Chondrocyte (in vitro differentiated cells): ENCODE measurements at regions not wholly inside any gene's neighbourhood (a gene's known extent, or its start where the extent isn't known, plus 50 kb on each side); places are given as distances from the start of the nearest gene placed in this dataset.

Source experiments
- DNase-seq: peaks from one replicate; pipeline ENCODE4 v3.0.0; 2021; ENCODE audit warnings: mixed read lengths, low spot score
- H3K27ac Mint-ChIP-seq: one replicate; pipeline ENCODE4 v1.8.0; 2021; ENCODE audit warnings: mild to moderate bottlenecking, moderate library complexity, mixed read lengths; ENCODE audit not compliant: unreplicated experiment
- H3K27me3 Mint-ChIP-seq: 2 replicates; pipeline ENCODE4 v1.8.0; 2021; ENCODE audit warnings: low read depth, mixed read lengths
- H3K36me3 Mint-ChIP-seq: 2 replicates; pipeline ENCODE4 v1.8.0; 2021; ENCODE audit warnings: low read depth, mixed read lengths
- H3K4me1 Mint-ChIP-seq: 2 replicates; pipeline ENCODE4 v1.8.0; 2021; ENCODE audit warnings: low read depth, mild to moderate bottlenecking, mixed read lengths
- H3K4me3 Mint-ChIP-seq: one replicate; pipeline ENCODE4 v1.8.0; 2021; ENCODE audit warnings: mild to moderate bottlenecking, moderate library complexity, mixed read lengths; ENCODE audit not compliant: unreplicated experiment
- H3K9me3 Mint-ChIP-seq: 2 replicates; pipeline ENCODE4 v1.8.0; 2021; ENCODE audit warnings: low read depth, mixed read lengths
- CTCF ChIP-seq: fragments of 200-600 bp; sonication (generic); IDR thresholded peaks from 2 replicates; pipeline ENCODE4 v1.5.0; 2021; ENCODE audit warnings: antibody characterized with exemption, mild to moderate bottlenecking, moderate library complexity

- peaks cover 9% of the 10 kb centered on the region for H3K4me1 Mint-ChIP-seq
- H3K27ac Mint-ChIP-seq: no peak overlapping the region
- H3K27me3 Mint-ChIP-seq: no peaks in the 10 kb centered on the region
- peaks cover 3% of the 10 kb centered on the region for H3K9me3 Mint-ChIP-seq
- no peak for DNase-seq
- TF ChIP-seq CTCF: no peak
- no peaks in the 10 kb centered on the region for H3K36me3 Mint-ChIP-seq
- no peak overlapping the region for H3K4me3 Mint-ChIP-seq
Measured at GRCh38 chr12:58248599-58248998, 307.2 kb downstream of the ATP23 start.

GRCh38 chr12:58249610-58250009 lies 308.2 kb downstream of the ATP23 start:
- no peaks in the 10 kb centered on the region for H3K36me3 Mint-ChIP-seq
- no peak for TF ChIP-seq CTCF
- H3K9me3 Mint-ChIP-seq: peaks cover 3% of the 10 kb centered on the region
- no peak for DNase-seq
- no peak overlapping the region for H3K27ac Mint-ChIP-seq
- H3K4me1 Mint-ChIP-seq: peaks cover 9% of the 10 kb centered on the region
- H3K27me3 Mint-ChIP-seq: no peaks in the 10 kb centered on the region
- no peak overlapping the region for H3K4me3 Mint-ChIP-seq

DNA sequence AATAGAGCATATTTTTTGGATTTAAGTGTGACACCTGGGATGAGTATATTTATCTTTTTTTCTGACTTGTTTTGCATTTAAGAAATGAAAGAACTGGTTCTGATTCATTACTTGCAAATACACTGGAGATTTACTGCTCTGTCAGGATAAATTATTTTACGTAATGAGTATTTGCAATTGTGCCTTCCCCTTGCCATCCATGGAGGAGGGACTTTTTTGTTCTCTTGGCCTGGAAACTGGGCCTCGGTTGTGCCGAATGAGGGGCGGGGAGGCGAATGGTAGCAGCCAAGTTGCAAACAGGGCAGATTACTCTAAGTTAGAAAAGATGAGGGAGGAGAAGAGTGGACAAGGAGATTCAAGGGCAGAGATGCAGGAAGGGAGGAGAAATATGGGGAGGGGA lies 308.7 kb downstream of the ATP23 start:
- H3K36me3 Mint-ChIP-seq: no peaks in the 10 kb centered on the region
- peaks cover 2% of the 10 kb centered on the region for H3K9me3 Mint-ChIP-seq
- H3K4me3 Mint-ChIP-seq: no peak overlapping the region
- H3K27me3 Mint-ChIP-seq: no peaks in the 10 kb centered on the region
- no peak for DNase-seq
- no peak overlapping the region for H3K27ac Mint-ChIP-seq
- H3K4me1 Mint-ChIP-seq: peaks cover 9% of the 10 kb centered on the region
- TF ChIP-seq CTCF: no peak

DNA sequence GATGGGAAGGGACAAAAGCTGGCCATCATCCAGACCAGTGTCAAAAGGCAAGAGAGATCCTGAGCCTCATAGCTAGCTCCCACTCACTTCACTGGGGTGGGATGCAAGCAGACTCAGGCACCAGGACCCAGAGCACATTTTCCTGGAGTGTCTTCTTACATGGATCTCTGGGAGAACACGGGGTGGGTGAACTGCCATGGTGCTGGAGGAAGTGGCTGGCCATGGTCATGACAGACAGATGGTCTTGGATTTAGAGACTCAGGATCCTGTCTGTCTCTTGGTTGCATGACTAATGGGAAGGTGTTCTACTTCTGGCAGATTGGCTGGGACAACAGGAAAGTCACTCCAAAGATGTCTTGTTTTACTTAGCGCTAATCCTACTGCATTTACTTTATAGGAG lies 311.5 kb downstream of the ATP23 start:
- H3K9me3 Mint-ChIP-seq: peaks cover 7% of the 10 kb centered on the region
- H3K27me3 Mint-ChIP-seq: no peaks in the 10 kb centered on the region
- no peaks in the 10 kb centered on the region for H3K36me3 Mint-ChIP-seq
- H3K27ac Mint-ChIP-seq: no peak overlapping the region
- no peak overlapping the region for H3K4me3 Mint-ChIP-seq
- no peak for DNase-seq
- H3K4me1 Mint-ChIP-seq: peaks cover 9% of the 10 kb centered on the region
- TF ChIP-seq CTCF: no peak

DNA sequence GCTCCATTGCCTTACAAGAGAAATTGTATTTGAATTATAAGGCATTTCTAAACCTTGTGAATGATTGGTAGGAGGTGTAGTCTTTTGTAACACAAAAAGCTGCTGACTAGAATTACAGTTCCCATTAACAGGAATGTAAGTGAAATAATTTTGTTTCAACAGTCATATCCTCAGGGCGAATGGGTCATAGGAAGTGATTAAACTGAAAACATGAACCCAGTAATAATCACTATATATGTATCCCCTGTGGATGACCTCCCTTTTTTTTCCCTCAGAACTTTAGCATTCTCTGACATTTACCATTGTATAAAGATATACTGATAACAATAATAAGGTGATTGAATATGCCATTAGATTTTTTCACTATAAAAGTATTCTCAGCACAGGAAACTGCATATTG lies 312.3 kb downstream of the ATP23 start:
- Mint-ChIP-seq H3K4me1 (peaks cover 9% of the 10 kb centered on the region), H3K36me3 (no peaks in the 10 kb centered on the region), H3K27me3 (no peaks in the 10 kb centered on the region), H3K27ac (no peak overlapping the region), H3K4me3 (no peak overlapping the region), H3K9me3 (peaks cover 7% of the 10 kb centered on the region)
- DNase-seq: no peak
- no peak for TF ChIP-seq CTCF
